ENCODE measurements at regions not wholly inside any gene's neighbourhood (a gene's known extent, or its start where the extent isn't known, plus 50 kb on each side); places are given as distances from the start of the nearest gene placed in this dataset.
"Not testable (repeated sequence)": the region's sequence is repeated elsewhere in the genome, so short reads cannot be mapped to it uniquely, and the experiment has no call there.

DNA sequence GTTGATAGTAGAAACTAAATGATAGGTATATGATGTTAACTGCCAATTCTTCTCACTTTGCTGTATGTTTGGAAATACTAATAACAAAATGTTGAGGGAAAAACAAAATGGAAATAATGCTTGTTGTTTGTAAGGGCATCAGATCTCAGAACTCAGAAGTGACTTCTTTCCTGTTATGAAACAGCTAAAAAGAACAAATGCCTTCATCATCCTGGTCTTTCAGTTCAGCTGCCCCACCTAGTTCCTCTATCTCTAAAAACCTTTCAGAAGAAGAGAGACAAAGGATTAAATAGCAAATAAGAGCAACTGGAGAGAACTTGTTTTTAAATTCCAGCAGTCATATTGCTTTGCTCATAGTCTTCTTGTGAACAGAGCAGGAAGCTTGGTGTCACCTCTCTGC, 345.3 kb upstream of the NCAM1 start:
- Histone ChIP-seq H3K27ac (ENCODE audit: insufficient read depth, low read depth, low read length, poor library complexity, severe bottlenecking) (no peak overlapping the region), H3K4me1 (ENCODE audit: control insufficient read depth, insufficient read depth, low read length) (peaks cover 5% of the 10 kb centered on the region), H3K36me3 (ENCODE audit: control insufficient read depth, insufficient read depth, low read length) (no peaks in the 10 kb centered on the region), H3K4me3 (ENCODE audit: insufficient read depth, low read depth, low read length) (no peak overlapping the region), H3K9me3 (ENCODE audit: control insufficient read depth, low read length) (no peaks in the 10 kb centered on the region), H3K27me3 (ENCODE audit: control insufficient read depth, insufficient read depth, low read length, poor library complexity, severe bottlenecking) (no peaks in the 10 kb centered on the region)

DNA sequence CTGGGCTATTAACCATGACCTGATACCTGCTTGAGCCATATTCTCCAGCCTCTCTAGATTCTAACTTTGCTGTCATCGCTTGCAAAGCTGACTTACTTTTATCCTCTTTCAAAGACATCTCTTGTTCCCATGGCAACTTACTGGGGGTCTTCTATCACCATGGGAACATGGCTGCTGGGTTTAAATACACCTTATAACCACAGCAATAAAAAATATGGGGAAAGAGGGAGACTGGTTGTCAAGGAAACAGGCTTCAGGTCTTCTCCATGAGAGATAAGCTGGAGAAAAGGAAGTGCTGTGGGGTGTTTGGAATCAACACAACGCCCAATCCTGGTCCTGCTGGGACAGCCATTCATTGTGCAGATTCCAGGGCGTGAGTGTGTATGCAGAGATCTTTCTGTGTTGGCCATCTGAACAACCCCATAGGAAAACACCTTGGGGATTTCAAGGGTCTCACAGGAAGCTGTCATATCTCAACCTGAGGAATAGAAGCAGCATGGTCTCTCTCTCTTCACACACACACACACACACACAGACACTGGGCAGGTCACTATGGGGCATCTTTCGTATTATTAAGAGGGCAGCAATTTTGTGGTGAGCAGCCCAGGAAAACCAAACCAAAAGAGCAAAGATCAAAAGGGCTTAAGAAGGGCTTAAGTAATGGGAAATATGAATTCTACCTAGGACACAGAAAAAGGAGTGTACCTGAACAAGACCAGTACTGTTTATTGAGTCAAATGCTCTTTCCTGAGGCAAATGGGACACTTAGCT, 344.7 kb upstream of the NCAM1 start:
- no peak overlapping the region for H3K27ac ChIP-seq (ENCODE audit: insufficient read depth, low read depth, low read length, poor library complexity, severe bottlenecking)
- H3K36me3 ChIP-seq (ENCODE audit: control insufficient read depth, insufficient read depth, low read length), result no peaks in the 10 kb centered on the region
- H3K4me3 ChIP-seq (ENCODE audit: insufficient read depth, low read depth, low read length), result no peak overlapping the region
- H3K27me3 ChIP-seq (ENCODE audit: control insufficient read depth, insufficient read depth, low read length, poor library complexity, severe bottlenecking), result no peaks in the 10 kb centered on the region
- no peaks in the 10 kb centered on the region for H3K9me3 ChIP-seq (ENCODE audit: control insufficient read depth, low read length)
- WGBS, 2 experiments, result 86 to 89% methylated on average over 4 of the region's 4 CpGs
- H3K4me1 ChIP-seq (ENCODE audit: control insufficient read depth, insufficient read depth, low read length), result peaks cover 5% of the 10 kb centered on the region

DNA sequence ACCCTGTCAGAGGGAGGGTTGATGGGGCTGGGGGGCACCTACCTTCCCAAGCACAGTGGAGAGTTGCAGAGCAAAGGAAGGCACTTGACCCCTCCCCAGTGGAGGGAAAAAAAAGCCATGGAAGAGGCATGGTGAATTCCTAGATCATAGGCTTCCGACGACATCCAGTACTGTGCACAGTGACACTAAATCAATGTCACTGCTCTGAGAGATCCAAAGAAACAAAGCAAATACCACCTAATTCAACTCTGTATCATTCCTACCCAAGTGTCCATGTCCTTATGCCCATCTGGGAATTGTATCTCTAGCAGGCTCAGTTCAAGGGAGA, 344.2 kb upstream of the NCAM1 start:
- H3K4me1 ChIP-seq (ENCODE audit: control insufficient read depth, insufficient read depth, low read length), result peaks cover 5% of the 10 kb centered on the region
- no peaks in the 10 kb centered on the region for H3K27me3 ChIP-seq (ENCODE audit: control insufficient read depth, insufficient read depth, low read length, poor library complexity, severe bottlenecking)
- 87 to 94% methylated on average over 2 of the region's 2 CpGs for WGBS, 2 experiments
- H3K4me3 ChIP-seq (ENCODE audit: insufficient read depth, low read depth, low read length), result no peak overlapping the region
- H3K36me3 ChIP-seq (ENCODE audit: control insufficient read depth, insufficient read depth, low read length), result no peaks in the 10 kb centered on the region
- no peaks in the 10 kb centered on the region for H3K9me3 ChIP-seq (ENCODE audit: control insufficient read depth, low read length)
- no peak overlapping the region for H3K27ac ChIP-seq (ENCODE audit: insufficient read depth, low read depth, low read length, poor library complexity, severe bottlenecking)

DNA sequence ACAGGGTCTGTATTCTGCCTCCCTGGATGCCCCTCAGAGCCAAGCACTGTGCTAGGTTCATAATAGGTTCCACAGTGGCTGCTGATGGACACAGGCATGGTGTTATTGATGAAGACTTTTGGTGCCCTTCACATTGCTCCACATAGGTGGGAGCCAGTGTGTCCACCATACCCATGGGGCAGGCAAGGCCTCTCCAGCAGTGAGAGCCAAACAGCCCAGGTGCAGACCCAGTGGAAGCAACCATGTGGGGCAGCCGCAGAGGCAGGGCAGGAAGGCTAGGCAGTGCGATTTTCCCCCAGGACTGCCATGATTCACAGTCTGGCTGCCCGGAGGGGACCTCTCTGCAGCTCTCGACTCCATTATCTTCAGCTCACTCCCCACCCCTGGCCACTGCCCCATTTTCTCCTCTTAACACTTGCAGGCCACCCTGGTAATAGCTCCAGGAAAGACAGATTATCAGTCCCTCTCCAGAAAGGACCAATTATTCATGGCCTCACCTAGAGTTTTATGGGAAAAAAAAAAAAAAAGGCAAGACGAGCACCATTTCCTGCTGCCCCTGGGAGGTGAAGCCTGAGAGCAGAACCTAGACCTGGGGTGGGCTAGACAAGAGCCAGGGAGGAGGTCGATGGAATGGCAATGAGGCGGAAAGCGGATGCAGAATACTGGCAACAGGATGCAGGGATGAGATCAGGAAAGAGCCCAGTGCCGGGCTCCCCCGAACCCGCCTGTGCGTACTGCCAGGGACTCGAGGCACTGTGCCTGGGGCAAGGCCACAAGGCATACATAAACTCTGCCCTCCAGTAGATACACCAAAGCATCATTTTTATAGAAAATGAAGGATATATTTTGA, 343.0 kb upstream of the NCAM1 start:
- H3K4me3 ChIP-seq (ENCODE audit: insufficient read depth, low read depth, low read length), result no peak overlapping the region
- H3K27ac ChIP-seq (ENCODE audit: insufficient read depth, low read depth, low read length, poor library complexity, severe bottlenecking), result no peak overlapping the region
- no peaks in the 10 kb centered on the region for H3K4me1 ChIP-seq (ENCODE audit: control insufficient read depth, insufficient read depth, low read length)
- no peaks in the 10 kb centered on the region for H3K27me3 ChIP-seq (ENCODE audit: control insufficient read depth, insufficient read depth, low read length, poor library complexity, severe bottlenecking)
- H3K36me3 ChIP-seq (ENCODE audit: control insufficient read depth, insufficient read depth, low read length), result no peaks in the 10 kb centered on the region
- H3K9me3 ChIP-seq (ENCODE audit: control insufficient read depth, low read length), result no peaks in the 10 kb centered on the region
- 90% methylated on average over 13 of the region's 13 CpGs for WGBS, 2 experiments

DNA sequence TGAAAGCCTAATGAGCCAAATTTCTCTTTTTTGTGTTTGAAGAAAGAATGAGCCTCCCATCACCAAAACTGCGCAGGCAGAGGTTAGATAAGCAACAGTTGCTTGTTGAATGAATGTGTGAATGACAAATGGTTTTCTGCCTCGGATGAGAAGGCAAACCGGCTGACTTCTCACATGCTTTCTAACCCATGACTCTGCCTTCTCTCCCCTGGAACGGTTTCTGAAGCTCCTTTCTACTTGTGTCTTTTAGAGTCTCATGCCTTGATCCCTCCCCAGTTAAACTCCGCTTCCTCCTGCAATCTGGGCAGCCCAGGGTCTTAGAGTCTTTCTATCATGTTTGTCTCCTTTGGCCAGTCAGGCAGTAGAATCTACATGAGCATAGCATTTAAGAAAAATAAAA, 342.1 kb upstream of the NCAM1 start:
- Histone ChIP-seq H3K27ac (ENCODE audit: insufficient read depth, low read depth, low read length, poor library complexity, severe bottlenecking) (no peak overlapping the region), H3K36me3 (ENCODE audit: control insufficient read depth, insufficient read depth, low read length) (no peaks in the 10 kb centered on the region), H3K27me3 (ENCODE audit: control insufficient read depth, insufficient read depth, low read length, poor library complexity, severe bottlenecking) (no peaks in the 10 kb centered on the region), H3K4me1 (ENCODE audit: control insufficient read depth, insufficient read depth, low read length) (no peaks in the 10 kb centered on the region), H3K4me3 (ENCODE audit: insufficient read depth, low read depth, low read length) (no peak overlapping the region), H3K9me3 (ENCODE audit: control insufficient read depth, low read length) (no peaks in the 10 kb centered on the region)
- 85 to 86% methylated on average over 5 of the region's 5 CpGs for WGBS, 2 experiments

DNA sequence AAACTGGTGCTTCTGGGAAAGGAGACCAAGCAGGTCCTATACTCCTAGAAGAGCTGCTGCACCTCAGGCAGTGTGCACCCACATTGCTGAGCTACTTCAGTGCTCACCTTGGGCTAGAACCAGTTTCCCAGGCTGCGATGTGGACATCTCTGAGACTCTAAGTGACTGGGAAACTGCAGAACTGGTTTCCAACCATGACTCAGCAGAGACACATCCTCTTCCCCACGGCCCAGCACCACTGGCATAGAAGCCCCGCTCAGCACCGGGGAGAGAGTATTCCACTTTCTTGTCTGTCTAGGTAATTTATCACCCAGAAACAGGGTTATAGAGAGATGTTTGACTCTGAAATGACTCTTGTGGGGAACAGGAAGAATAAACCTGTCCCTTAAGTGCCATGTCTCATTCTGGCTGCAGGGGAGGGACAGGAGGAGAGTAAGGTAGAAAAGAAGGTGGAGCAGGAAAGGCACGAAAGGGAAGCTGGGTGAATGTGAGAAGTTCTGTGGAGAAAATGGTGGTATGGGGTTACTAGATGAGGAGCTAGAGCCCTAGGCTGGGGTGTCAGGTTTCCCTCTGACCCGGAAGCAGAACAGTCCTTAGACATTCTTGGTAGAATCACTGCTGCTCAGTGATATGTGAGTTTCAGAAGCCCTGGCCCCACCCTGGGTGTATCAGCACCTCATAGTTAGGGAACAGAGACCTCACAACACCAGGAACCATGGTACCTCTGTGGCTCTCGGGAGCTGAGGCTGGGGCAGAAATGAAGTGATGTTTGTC, 340.4 kb upstream of the NCAM1 start:
- no peaks in the 10 kb centered on the region for H3K4me1 ChIP-seq (ENCODE audit: control insufficient read depth, insufficient read depth, low read length)
- H3K27me3 ChIP-seq (ENCODE audit: control insufficient read depth, insufficient read depth, low read length, poor library complexity, severe bottlenecking), result no peaks in the 10 kb centered on the region
- H3K9me3 ChIP-seq (ENCODE audit: control insufficient read depth, low read length), result no peaks in the 10 kb centered on the region
- H3K4me3 ChIP-seq (ENCODE audit: insufficient read depth, low read depth, low read length), result no peak overlapping the region
- no peaks in the 10 kb centered on the region for H3K36me3 ChIP-seq (ENCODE audit: control insufficient read depth, insufficient read depth, low read length)
- H3K27ac ChIP-seq (ENCODE audit: insufficient read depth, low read depth, low read length, poor library complexity, severe bottlenecking), result no peak overlapping the region
- WGBS, 2 experiments, result 90 to 94% methylated on average over 7 of the region's 7 CpGs

DNA sequence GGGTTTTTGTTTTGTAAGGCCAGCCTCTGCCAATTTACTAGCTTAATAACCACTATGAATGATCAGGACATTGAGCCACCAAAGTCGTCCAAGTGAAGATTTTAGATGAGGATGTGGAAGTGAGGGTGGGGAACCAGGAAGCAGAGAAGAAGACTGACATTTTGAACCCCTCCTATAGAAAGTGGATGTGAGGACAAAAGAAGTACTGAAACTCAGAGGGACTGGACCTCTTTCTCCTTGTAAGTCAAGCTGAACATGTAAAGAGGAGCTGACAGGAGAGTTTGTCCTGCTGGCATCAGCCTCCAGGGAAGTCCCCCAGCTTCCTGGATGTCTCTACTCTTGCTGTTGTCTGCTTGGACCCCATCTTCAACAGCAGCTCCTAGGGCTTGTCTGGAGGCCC, 338.2 kb upstream of the NCAM1 start:
- H3K9me3 ChIP-seq (ENCODE audit: control insufficient read depth, low read length), result no peaks in the 10 kb centered on the region
- no peaks in the 10 kb centered on the region for H3K4me1 ChIP-seq (ENCODE audit: control insufficient read depth, insufficient read depth, low read length)
- no peak overlapping the region for H3K4me3 ChIP-seq (ENCODE audit: insufficient read depth, low read depth, low read length)
- H3K36me3 ChIP-seq (ENCODE audit: control insufficient read depth, insufficient read depth, low read length), result no peaks in the 10 kb centered on the region
- no peaks in the 10 kb centered on the region for H3K27me3 ChIP-seq (ENCODE audit: control insufficient read depth, insufficient read depth, low read length, poor library complexity, severe bottlenecking)
- no peak overlapping the region for H3K27ac ChIP-seq (ENCODE audit: insufficient read depth, low read depth, low read length, poor library complexity, severe bottlenecking)
- 91 to 96% methylated on average over 1 of the region's 1 CpG for WGBS, 2 experiments

DNA sequence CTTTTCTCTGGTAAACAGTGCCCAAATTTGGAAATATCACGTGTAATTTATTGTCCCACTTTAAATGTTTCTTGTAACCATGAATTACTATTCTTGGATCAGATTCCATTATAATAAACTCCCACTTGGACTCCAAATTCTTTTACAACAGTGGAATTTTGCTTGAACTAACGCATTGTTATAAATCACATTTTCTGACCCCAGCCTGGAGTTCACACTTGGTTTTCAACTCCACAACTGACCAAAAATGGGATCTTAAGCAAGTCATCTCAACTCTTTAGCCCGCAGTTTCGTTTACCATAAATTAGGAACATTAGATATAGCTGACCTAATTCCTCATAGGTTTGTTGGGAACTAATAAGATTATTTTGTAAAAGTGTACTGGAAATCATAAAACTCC, 336.8 kb upstream of the NCAM1 start:
- H3K9me3 ChIP-seq (ENCODE audit: control insufficient read depth, low read length), result no peaks in the 10 kb centered on the region
- no peaks in the 10 kb centered on the region for H3K36me3 ChIP-seq (ENCODE audit: control insufficient read depth, insufficient read depth, low read length)
- H3K4me3 ChIP-seq (ENCODE audit: insufficient read depth, low read depth, low read length), result no peak overlapping the region
- WGBS, 2 experiments, result 95% methylated on average over 2 to 4 of the region's 4 CpGs
- H3K4me1 ChIP-seq (ENCODE audit: control insufficient read depth, insufficient read depth, low read length), result no peaks in the 10 kb centered on the region
- no peak overlapping the region for H3K27ac ChIP-seq (ENCODE audit: insufficient read depth, low read depth, low read length, poor library complexity, severe bottlenecking)
- H3K27me3 ChIP-seq (ENCODE audit: control insufficient read depth, insufficient read depth, low read length, poor library complexity, severe bottlenecking), result no peaks in the 10 kb centered on the region

DNA sequence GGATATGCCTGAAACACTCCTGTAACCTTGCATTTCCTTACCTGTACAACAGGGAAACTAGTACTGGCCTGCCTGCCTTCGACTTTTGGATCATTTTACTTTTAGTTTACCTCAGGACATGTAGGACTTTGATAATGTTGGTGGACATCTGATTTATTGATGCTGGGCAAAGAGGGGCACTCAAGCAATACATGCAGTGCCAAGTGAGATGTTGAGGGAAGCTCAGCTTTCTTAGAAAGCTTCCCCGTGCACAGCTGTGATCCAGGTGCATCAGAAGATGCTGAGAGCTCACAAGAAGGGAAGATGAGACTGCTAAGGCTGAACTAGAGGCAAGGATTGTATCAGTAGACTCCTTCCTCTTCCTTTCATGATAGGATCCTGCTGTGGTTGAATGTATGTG, 336.2 kb upstream of the NCAM1 start:
- not testable (repeated sequence) for H3K27me3 ChIP-seq (ENCODE audit: control insufficient read depth, insufficient read depth, low read length, poor library complexity, severe bottlenecking); H3K9me3 ChIP-seq (ENCODE audit: control insufficient read depth, low read length); H3K4me1 ChIP-seq (ENCODE audit: control insufficient read depth, insufficient read depth, low read length); H3K4me3 ChIP-seq (ENCODE audit: insufficient read depth, low read depth, low read length); H3K27ac ChIP-seq (ENCODE audit: insufficient read depth, low read depth, low read length, poor library complexity, severe bottlenecking); H3K36me3 ChIP-seq (ENCODE audit: control insufficient read depth, insufficient read depth, low read length)
- WGBS, 2 experiments, result 95 to 100% methylated on average over 2 of the region's 2 CpGs

DNA sequence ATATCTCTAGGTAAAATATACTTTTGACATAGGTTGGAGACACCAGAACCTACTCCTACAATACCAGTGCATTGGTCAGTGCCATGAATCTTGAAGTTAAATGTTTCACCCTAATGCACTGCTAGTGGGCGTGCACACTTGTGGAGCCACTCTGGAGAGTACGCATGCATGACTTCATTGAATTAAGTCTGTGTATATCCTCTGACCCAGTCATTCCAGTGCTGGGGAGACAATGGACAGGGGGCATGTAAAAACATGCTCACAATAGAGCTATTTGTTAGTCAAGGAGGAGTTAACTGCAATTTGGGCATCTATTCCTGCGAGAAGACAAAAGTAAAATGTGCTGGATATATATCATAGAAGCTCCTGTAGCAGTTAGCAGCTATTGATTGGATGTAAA, 335.4 kb upstream of the NCAM1 start:
- H3K27ac ChIP-seq (ENCODE audit: insufficient read depth, low read depth, low read length, poor library complexity, severe bottlenecking), result no peak overlapping the region
- H3K36me3 ChIP-seq (ENCODE audit: control insufficient read depth, insufficient read depth, low read length), result no peaks in the 10 kb centered on the region
- H3K4me3 ChIP-seq (ENCODE audit: insufficient read depth, low read depth, low read length), result no peak overlapping the region
- no peaks in the 10 kb centered on the region for H3K9me3 ChIP-seq (ENCODE audit: control insufficient read depth, low read length)
- WGBS, 2 experiments, result 87 to 94% methylated on average over 3 of the region's 3 CpGs
- H3K4me1 ChIP-seq (ENCODE audit: control insufficient read depth, insufficient read depth, low read length), result no peaks in the 10 kb centered on the region
- no peaks in the 10 kb centered on the region for H3K27me3 ChIP-seq (ENCODE audit: control insufficient read depth, insufficient read depth, low read length, poor library complexity, severe bottlenecking)
